HG02678 (cell line): ENCODE measurements at regions not wholly inside any gene's neighbourhood (a gene's known extent, or its start where the extent isn't known, plus 50 kb on each side); places are given as distances from the start of the nearest gene placed in this dataset.
"Not testable (repeated sequence)": the region's sequence is repeated elsewhere in the genome, so short reads cannot be mapped to it uniquely, and the experiment has no call there.

ENCODE experiments used
- ATAC-seq: cut with Tn5 transposase; IDR thresholded peaks from one replicate; pipeline ENCODE4 v1.9.1; 2021; ENCODE audit warnings: mild to moderate bottlenecking, moderate library complexity; ENCODE audit not compliant: unreplicated experiment

- no peak for ATAC-seq
Observed at GRCh38 chr2:54065411-54065810, 50.0 kb upstream of the ACYP2 start.

GRCh38 chr2:54063967-54064535 is 51.4 kb upstream of the ACYP2 start:
- ATAC-seq: no peak

GRCh38 chr2:54062401-54062800 is 53.0 kb upstream of the ACYP2 start:
- no peak for ATAC-seq

- no peak for ATAC-seq
Observed at GRCh38 chr2:54061272-54061671, 54.1 kb upstream of the ACYP2 start.

GRCh38 chr2:54059986-54060385 is 55.4 kb upstream of the ACYP2 start:
- ATAC-seq: no peak

- no peak for ATAC-seq
Observed at GRCh38 chr2:54059504-54059903, 55.9 kb upstream of the ACYP2 start.

GRCh38 chr2:54058449-54058848 is 57.0 kb upstream of the ACYP2 start:
- ATAC-seq: no peak

- no peak for ATAC-seq
Observed at GRCh38 chr2:54054774-54055173, 60.6 kb upstream of the ACYP2 start.

- ATAC-seq: peak; percentile 82
Observed at GRCh38 chr2:54054271-54054670, 61.1 kb upstream of the ACYP2 start.

- ATAC-seq: peak; percentile 39
Observed at GRCh38 chr2:54053830-54054229, 61.6 kb upstream of the ACYP2 start.

GRCh38 chr2:54052825-54053718 is 62.3 kb upstream of the ACYP2 start:
- ATAC-seq: no peak

- no peak for ATAC-seq
Observed at GRCh38 chr2:54050445-54050844, 65.0 kb upstream of the ACYP2 start.

- ATAC-seq: no peak
Observed at GRCh38 chr2:54049365-54049764, 66.0 kb upstream of the ACYP2 start.

GRCh38 chr2:54048896-54049295 is 66.5 kb upstream of the ACYP2 start:
- ATAC-seq: not testable (repeated sequence)

GRCh38 chr2:54048117-54048785 is 67.2 kb upstream of the ACYP2 start:
- no peak for ATAC-seq

GRCh38 chr2:54047658-54048057 is 67.8 kb upstream of the ACYP2 start:
- no peak for ATAC-seq

GRCh38 chr2:54047091-54047490 is 68.3 kb upstream of the ACYP2 start:
- ATAC-seq: no peak

- no peak for ATAC-seq
Observed at GRCh38 chr2:54042897-54043620, 72.3 kb upstream of the PSME4 start.

GRCh38 chr2:54042341-54042740 is 71.5 kb upstream of the PSME4 start:
- ATAC-seq: no peak

- no peak for ATAC-seq
Observed at GRCh38 chr2:54041135-54041534, 70.3 kb upstream of the PSME4 start.

GRCh38 chr2:54040685-54041084 is 69.9 kb upstream of the PSME4 start:
- ATAC-seq: no peak
